CD4-positive, CD25-positive, alpha-beta regulatory T cell (primary cell): ENCODE measurements at regions not wholly inside any gene's neighbourhood (a gene's known extent, or its start where the extent isn't known, plus 50 kb on each side); places are given as distances from the start of the nearest gene placed in this dataset.

Source experiments
- ATAC-seq, 2 donors: fragments of 150-1000 bp; cut with Tn5 transposase; one replicate each; pipeline ENCODE4 v1.10.0; 2021; ENCODE audit warnings: low read depth in 2 of 2, moderate number of reproducible peaks in 2 of 2, moderate library complexity in 1 of 2
- DNase-seq, 3 donors: peaks; one replicate each; pipeline versions ENCODE4 v3.0.0 to v3.0.0-alpha.2; 2012 to 2022; ENCODE audit warnings: mixed read lengths in 1 of 3
- H3K27ac ChIP-seq: one replicate; pipeline ENCODE4 v1.7.0; 2013; ENCODE audit warnings: mild to moderate bottlenecking, low read length; ENCODE audit not compliant: insufficient read depth, poor library complexity, severe bottlenecking
- H3K27me3 ChIP-seq: one replicate; pipeline ENCODE4 v1.7.0; 2013; ENCODE audit warnings: low read length; ENCODE audit not compliant: control insufficient read depth, insufficient read depth
- H3K36me3 ChIP-seq: one replicate; pipeline ENCODE4 v1.7.0; 2013; ENCODE audit warnings: mild to moderate bottlenecking, low read length, moderate library complexity; ENCODE audit not compliant: control insufficient read depth, insufficient read depth
- H3K4me1 ChIP-seq: 2 replicates; pipeline ENCODE4 v1.7.0; 2013; ENCODE audit warnings: mild to moderate bottlenecking, low read length; ENCODE audit not compliant: insufficient read depth, control insufficient read depth, poor library complexity, severe bottlenecking
- H3K4me3 ChIP-seq: one replicate; pipeline ENCODE4 v1.7.0; 2013; ENCODE audit warnings: low read depth, mild to moderate bottlenecking, low read length, moderate library complexity
- H3K9me3 ChIP-seq, 2 experiments: 1 replicate in 1 of 2; 2 replicates in 1 of 2; pipeline ENCODE4 v1.7.0; 2013; ENCODE audit warnings: low read length in 2 of 2, mild to moderate bottlenecking in 1 of 2, moderate library complexity in 1 of 2; ENCODE audit not compliant: control insufficient read depth in 2 of 2
- H3K27ac Mint-ChIP-seq, 3 donors: one replicate each; pipeline ENCODE4 v1.8.0; 2020 to 2022; ENCODE audit warnings: mild to moderate bottlenecking in 3 of 3, mixed read lengths in 3 of 3, moderate library complexity in 2 of 3
- H3K27me3 Mint-ChIP-seq: one replicate; pipeline ENCODE4 v1.8.0; 2022; ENCODE audit warnings: mild to moderate bottlenecking, mixed read lengths
- H3K36me3 Mint-ChIP-seq: one replicate; pipeline ENCODE4 v1.8.0; 2020; ENCODE audit warnings: mixed read lengths
- H3K4me1 Mint-ChIP-seq, 4 donors: one replicate each; pipeline ENCODE4 v1.8.0; 2020 to 2022; ENCODE audit warnings: mixed read lengths in 4 of 4, mild to moderate bottlenecking in 1 of 4
- H3K4me3 Mint-ChIP-seq, 4 donors: one replicate each; pipeline ENCODE4 v1.8.0; 2020 to 2022; ENCODE audit warnings: mild to moderate bottlenecking in 4 of 4, mixed read lengths in 4 of 4, moderate library complexity in 3 of 4
- H3K9me3 Mint-ChIP-seq, 7 donors: one replicate each; pipeline ENCODE4 v1.8.0; 2020 to 2022; ENCODE audit warnings: mixed read lengths in 7 of 7, mild to moderate bottlenecking in 3 of 7, moderate library complexity in 2 of 7

DNA sequence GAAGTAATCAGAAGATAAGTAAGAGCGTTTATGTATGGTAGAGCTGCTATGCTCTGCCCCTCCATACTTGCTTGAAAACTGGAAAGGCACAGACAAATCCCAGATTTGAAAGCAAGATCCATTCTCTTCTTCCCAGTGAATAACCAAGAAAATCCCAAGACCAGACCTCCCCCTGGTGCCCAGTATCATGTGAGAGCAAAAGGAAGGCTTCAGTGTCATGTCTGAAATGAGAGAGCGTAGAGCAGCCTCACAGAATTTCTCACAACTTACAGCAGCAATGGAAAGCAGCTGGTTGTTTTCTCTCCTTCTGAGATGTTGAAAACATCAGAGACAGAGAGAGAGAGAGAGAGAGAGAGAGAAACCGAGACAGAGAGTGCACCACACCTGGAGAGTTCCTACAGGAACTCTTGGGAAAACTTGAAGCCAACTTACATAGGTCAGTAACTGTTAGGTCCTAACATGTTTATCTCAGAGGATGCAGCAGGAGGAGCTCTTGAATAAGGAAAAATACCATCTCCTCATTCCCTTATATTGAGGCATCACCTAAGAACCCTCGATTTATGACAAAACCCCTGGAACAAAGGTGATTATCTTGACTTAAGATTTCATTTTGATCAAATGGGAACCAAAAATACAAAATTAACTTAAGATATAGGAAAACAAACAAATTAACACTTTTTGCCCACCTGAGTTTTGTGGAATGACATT is 273.3 kb downstream of the NSUN3 start:
- Mint-ChIP-seq H3K4me3 (no peak overlapping the region), H3K36me3 (no peaks in the 10 kb centered on the region), H3K4me1 (no peaks in the 10 kb centered on the region), H3K27me3 (no peaks in the 10 kb centered on the region), H3K9me3 (peaks cover 0 to 5% (median 2%) of the 10 kb centered on the region in 7 donors), H3K27ac (no peak overlapping the region)
- Histone ChIP-seq H3K27me3 (no peaks in the 10 kb centered on the region), H3K4me1 (no peaks in the 10 kb centered on the region), H3K27ac (no peak overlapping the region), H3K4me3 (no peak overlapping the region), H3K36me3 (no peaks in the 10 kb centered on the region), H3K9me3 (no peaks in the 10 kb centered on the region)
- DNase-seq (no peak), ATAC-seq (no peak)

DNA sequence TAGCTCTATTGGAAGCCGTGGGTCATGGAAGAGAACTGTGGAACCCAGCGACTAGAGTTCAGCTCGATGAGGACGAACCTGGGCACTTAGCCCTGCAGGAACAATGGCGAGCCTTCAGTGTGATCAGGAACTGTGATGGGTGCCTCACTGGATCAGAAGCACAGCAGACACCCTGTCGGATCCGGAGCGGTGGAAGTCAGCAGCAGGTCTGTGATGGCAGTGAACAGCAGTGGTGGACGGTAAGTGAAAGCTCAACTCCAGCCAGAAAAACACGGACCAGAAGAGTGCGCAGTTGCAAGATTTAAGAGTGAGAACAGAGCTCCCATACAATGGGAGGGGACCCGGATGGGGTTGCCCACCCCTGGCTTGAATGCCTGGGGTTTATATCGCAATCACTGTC is 282.2 kb downstream of the NSUN3 start:
- H3K36me3 ChIP-seq = no peaks in the 10 kb centered on the region
- no peaks in the 10 kb centered on the region for H3K4me1 ChIP-seq
- no peak overlapping the region for H3K4me3 ChIP-seq
- DNase-seq (no peak), ATAC-seq (no peak)
- H3K4me3 Mint-ChIP-seq = no peak overlapping the region
- H3K4me1 Mint-ChIP-seq = no peaks in the 10 kb centered on the region
- peaks cover 0 to 14% (median 6%) of the 10 kb centered on the region in 7 donors for H3K9me3 Mint-ChIP-seq
- no peak overlapping the region for H3K27ac ChIP-seq
- no peaks in the 10 kb centered on the region for H3K36me3 Mint-ChIP-seq
- H3K27me3 ChIP-seq = no peaks in the 10 kb centered on the region
- H3K27me3 Mint-ChIP-seq = no peaks in the 10 kb centered on the region
- no peak overlapping the region for H3K27ac Mint-ChIP-seq
- H3K9me3 ChIP-seq = no peaks in the 10 kb centered on the region

DNA sequence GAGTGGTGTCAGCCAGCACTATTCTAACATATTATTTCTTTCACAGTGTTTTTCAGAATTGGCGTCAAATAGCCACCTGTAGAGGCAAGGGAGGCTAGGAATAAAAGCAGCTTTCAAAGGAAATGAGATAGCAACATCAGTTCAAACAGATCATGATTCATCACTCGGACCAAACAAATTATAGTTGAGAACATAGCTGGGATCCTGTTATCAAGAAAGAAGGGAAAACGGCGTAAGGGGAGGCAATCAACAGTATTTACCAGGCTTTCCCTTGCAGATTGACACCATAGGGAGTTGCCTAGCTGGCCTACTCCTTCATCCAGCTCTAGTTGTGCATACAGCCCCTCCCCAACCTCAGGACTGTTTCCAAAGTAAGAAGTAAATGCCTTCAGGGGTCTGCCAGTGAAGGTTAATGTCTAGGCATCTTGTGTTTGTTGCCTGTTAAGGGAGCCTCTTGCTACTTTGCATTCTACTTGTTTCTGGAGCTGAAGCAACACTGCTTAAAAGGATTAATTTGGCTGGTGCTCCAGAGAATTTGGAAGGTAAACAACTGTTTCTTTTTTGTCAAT is 286.5 kb downstream of the NSUN3 start:
- Histone ChIP-seq H3K9me3 (no peaks in the 10 kb centered on the region), H3K36me3 (no peaks in the 10 kb centered on the region), H3K27ac (no peak overlapping the region), H3K4me1 (no peaks in the 10 kb centered on the region), H3K4me3 (no peak overlapping the region), H3K27me3 (no peaks in the 10 kb centered on the region)
- H3K9me3 Mint-ChIP-seq = peaks cover 0 to 14% (median 6%) of the 10 kb centered on the region in 7 donors
- H3K36me3 Mint-ChIP-seq = no peaks in the 10 kb centered on the region
- no peak overlapping the region for H3K27ac Mint-ChIP-seq
- DNase-seq = no peak
- no peak for ATAC-seq
- H3K4me3 Mint-ChIP-seq = no peak overlapping the region
- no peaks in the 10 kb centered on the region for H3K27me3 Mint-ChIP-seq
- H3K4me1 Mint-ChIP-seq = no peaks in the 10 kb centered on the region

DNA sequence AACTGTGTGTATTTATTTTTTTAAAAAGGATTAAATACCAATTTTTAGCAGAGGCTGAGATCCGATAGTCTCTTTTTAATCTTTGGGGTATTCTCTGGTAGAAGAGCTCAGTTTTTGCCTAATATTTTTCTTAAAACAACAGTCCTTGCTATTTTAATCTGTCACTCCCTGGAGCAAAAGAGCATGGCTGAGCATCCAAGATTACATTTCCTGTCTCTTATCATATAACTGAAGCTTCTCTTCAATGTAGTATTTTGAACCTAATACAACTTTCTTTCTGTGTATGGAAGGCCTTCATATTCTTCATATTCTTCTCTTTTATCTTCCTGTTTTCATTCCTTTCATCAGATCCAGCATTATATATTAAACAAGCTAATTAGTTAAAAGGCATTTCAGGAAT is 293.7 kb downstream of the NSUN3 start:
- Histone ChIP-seq H3K27ac (no peak overlapping the region), H3K4me1 (no peaks in the 10 kb centered on the region), H3K9me3 (no peaks in the 10 kb centered on the region), H3K36me3 (no peaks in the 10 kb centered on the region), H3K27me3 (no peaks in the 10 kb centered on the region), H3K4me3 (no peak overlapping the region)
- Mint-ChIP-seq H3K27me3 (no peaks in the 10 kb centered on the region), H3K27ac (no peak overlapping the region), H3K4me3 (no peak overlapping the region), H3K4me1 (no peaks in the 10 kb centered on the region), H3K36me3 (no peaks in the 10 kb centered on the region), H3K9me3 (peaks cover 0 to 5% (median 5%) of the 10 kb centered on the region in 7 donors)
- DNase-seq = no peak
- no peak for ATAC-seq

DNA sequence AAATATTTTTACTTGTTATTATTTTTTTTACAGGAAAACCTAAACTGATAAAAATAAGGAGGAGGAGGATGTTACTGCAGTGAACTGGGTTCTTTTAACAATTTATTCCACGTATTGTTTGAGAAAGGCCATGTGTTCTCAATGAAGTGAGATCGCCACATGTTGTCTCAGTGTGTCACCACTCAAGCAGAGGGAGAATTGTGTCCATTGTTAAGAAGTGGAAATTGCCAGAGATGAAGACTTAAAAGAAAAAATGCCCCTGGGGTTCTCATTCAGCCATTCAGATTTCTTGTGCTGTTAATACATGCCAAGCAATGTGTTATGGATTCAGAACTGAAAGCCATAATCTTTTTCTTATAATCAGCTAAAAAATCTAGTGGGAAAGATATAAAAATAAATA is 297.1 kb downstream of the NSUN3 start:
- H3K4me1 Mint-ChIP-seq = no peaks in the 10 kb centered on the region

DNA sequence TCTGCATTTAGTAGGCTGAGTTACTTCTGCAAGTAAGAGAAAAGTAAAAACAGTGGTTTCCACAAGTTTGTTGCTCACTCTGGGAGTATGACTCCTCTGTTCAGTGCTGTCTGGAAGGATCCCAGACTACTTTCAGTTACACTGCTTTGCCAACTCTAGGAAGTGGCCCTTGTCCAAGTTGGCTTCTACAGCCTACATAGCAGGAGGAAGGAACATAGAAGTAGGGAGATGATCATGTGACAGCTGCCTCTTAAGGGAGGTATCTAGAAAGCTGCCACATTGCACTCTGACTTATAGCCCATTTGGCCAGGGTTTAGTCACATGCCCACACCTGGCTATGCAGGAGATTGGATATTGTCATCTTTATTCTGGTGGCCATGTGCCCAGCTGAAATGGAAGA is 298.1 kb downstream of the NSUN3 start:
- Mint-ChIP-seq H3K4me3 (no peak overlapping the region), H3K36me3 (no peaks in the 10 kb centered on the region), H3K27me3 (no peaks in the 10 kb centered on the region), H3K9me3 (peaks cover 0 to 5% (median 5%) of the 10 kb centered on the region in 7 donors), H3K27ac (no peak overlapping the region), H3K4me1 (no peaks in the 10 kb centered on the region)
- H3K4me1 ChIP-seq = no peaks in the 10 kb centered on the region
- H3K27me3 ChIP-seq = no peaks in the 10 kb centered on the region
- DNase-seq (no peak), ATAC-seq (no peak)
- no peak overlapping the region for H3K4me3 ChIP-seq
- no peaks in the 10 kb centered on the region for H3K9me3 ChIP-seq
- no peaks in the 10 kb centered on the region for H3K36me3 ChIP-seq
- no peak overlapping the region for H3K27ac ChIP-seq

More for the DNA sequence above, 297.1 kb downstream of the NSUN3 start:
- Mint-ChIP-seq H3K36me3 (no peaks in the 10 kb centered on the region), H3K9me3 (peaks cover 0 to 5% (median 5%) of the 10 kb centered on the region in 7 donors), H3K27ac (no peak overlapping the region), H3K4me3 (no peak overlapping the region), H3K27me3 (no peaks in the 10 kb centered on the region)
- no peaks in the 10 kb centered on the region for H3K27me3 ChIP-seq
- no peak overlapping the region for H3K4me3 ChIP-seq
- DNase-seq = no peak
- H3K9me3 ChIP-seq = no peaks in the 10 kb centered on the region
- no peaks in the 10 kb centered on the region for H3K4me1 ChIP-seq
- no peak overlapping the region for H3K27ac ChIP-seq
- ATAC-seq = no peak
- no peaks in the 10 kb centered on the region for H3K36me3 ChIP-seq

DNA sequence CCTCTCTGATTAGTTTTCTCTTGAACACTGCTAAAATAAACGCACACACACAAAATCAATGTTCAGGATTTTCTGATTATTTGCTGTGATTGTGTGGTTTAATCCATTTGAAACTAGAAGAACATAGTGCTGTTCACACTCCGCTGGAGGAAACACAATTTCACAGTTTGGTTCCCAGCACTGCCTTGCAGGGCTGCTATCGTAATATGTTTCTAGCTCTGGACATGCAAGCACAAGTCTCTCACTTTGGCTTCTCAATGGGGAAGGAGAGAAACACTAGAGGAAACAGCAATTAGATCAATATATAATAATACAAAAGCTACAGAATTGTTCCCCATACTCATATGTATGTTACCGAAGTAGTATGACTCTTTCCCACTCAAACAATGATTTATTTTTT is 299.5 kb downstream of the NSUN3 start:
- H3K4me3 Mint-ChIP-seq = no peak overlapping the region
- Histone ChIP-seq H3K4me1 (no peaks in the 10 kb centered on the region), H3K27me3 (no peaks in the 10 kb centered on the region), H3K9me3 (no peaks in the 10 kb centered on the region), H3K36me3 (no peaks in the 10 kb centered on the region), H3K4me3 (no peak overlapping the region), H3K27ac (no peak overlapping the region)
- no peaks in the 10 kb centered on the region for H3K4me1 Mint-ChIP-seq
- H3K27me3 Mint-ChIP-seq = no peaks in the 10 kb centered on the region
- peaks cover 0 to 7% (median 5%) of the 10 kb centered on the region in 7 donors for H3K9me3 Mint-ChIP-seq
- H3K36me3 Mint-ChIP-seq = no peaks in the 10 kb centered on the region
- DNase-seq (no peak), ATAC-seq (no peak)
- no peak overlapping the region for H3K27ac Mint-ChIP-seq

DNA sequence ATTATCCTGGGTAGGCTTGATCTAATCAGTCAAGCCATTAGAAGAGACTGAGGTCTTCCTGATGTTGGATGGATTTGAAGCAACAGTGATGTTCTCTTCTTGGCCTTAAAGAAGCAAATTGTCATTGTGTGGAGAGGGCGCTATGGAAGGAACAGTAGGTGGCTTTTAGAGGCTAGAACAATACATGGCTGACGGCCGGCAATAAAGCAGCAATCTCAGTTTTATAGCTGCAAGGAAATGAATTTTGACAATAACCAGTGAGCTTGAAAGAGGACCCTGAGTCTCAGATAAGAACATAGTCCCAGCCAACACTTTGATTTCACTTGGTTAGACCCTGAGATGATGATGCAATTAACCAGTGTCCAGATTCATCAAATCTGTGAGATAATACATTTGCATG is 302.1 kb downstream of the NSUN3 start:
- H3K4me1 ChIP-seq = no peaks in the 10 kb centered on the region
- no peaks in the 10 kb centered on the region for H3K4me1 Mint-ChIP-seq
- H3K27ac Mint-ChIP-seq = no peak overlapping the region
- no peaks in the 10 kb centered on the region for H3K36me3 Mint-ChIP-seq
- H3K9me3 Mint-ChIP-seq = peaks cover 0 to 12% (median 10%) of the 10 kb centered on the region in 7 donors
- DNase-seq (no peak), ATAC-seq (no peak)
- H3K4me3 Mint-ChIP-seq = no peak overlapping the region
- H3K36me3 ChIP-seq = no peaks in the 10 kb centered on the region
- H3K27me3 Mint-ChIP-seq = no peaks in the 10 kb centered on the region
- no peaks in the 10 kb centered on the region for H3K9me3 ChIP-seq
- no peak overlapping the region for H3K4me3 ChIP-seq
- no peaks in the 10 kb centered on the region for H3K27me3 ChIP-seq
- no peak overlapping the region for H3K27ac ChIP-seq
